GM10266 (cell line): ENCODE measurements at regions not wholly inside any gene's neighbourhood (a gene's known extent, or its start where the extent isn't known, plus 50 kb on each side); places are given as distances from the start of the nearest gene placed in this dataset.

ENCODE experiments used
- DNase-seq: peaks from one replicate; pipeline ENCODE4 v3.0.0; 2012; ENCODE audit errors: extremely low spot score
- TF ChIP-seq, protein P1 (sequence below): IDR thresholded peaks from 2 replicates; pipeline ENCODE4 v1.5.1; 2012; ENCODE audit warnings: mild to moderate bottlenecking, low read depth; ENCODE audit not compliant: control insufficient read depth, insufficient read depth; ENCODE audit errors: missing control alignments

DNA sequence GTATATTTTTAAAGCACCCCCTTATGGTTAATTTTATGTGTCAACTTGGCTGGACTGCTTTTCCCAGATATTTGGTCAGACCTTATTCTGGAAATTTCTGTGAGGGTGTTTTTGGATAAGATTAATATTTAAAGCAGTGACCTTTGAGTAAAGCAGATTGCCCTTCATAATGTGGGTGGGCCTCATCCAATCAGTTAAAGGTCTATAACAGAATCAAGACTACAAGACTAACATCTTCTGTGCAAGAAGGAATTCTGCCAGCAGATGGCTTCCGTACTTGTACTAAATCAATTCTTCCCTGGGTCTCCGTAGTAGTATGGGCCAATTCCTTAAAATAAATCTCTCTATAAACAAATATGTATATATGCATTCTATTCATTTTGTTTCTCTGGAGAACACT, 257.6 kb downstream of the ETNK1 start:
- TF ChIP-seq, protein P1, sequence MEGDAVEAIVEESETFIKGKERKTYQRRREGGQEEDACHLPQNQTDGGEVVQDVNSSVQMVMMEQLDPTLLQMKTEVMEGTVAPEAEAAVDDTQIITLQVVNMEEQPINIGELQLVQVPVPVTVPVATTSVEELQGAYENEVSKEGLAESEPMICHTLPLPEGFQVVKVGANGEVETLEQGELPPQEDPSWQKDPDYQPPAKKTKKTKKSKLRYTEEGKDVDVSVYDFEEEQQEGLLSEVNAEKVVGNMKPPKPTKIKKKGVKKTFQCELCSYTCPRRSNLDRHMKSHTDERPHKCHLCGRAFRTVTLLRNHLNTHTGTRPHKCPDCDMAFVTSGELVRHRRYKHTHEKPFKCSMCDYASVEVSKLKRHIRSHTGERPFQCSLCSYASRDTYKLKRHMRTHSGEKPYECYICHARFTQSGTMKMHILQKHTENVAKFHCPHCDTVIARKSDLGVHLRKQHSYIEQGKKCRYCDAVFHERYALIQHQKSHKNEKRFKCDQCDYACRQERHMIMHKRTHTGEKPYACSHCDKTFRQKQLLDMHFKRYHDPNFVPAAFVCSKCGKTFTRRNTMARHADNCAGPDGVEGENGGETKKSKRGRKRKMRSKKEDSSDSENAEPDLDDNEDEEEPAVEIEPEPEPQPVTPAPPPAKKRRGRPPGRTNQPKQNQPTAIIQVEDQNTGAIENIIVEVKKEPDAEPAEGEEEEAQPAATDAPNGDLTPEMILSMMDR = no peak
- DNase-seq = no peak

DNA sequence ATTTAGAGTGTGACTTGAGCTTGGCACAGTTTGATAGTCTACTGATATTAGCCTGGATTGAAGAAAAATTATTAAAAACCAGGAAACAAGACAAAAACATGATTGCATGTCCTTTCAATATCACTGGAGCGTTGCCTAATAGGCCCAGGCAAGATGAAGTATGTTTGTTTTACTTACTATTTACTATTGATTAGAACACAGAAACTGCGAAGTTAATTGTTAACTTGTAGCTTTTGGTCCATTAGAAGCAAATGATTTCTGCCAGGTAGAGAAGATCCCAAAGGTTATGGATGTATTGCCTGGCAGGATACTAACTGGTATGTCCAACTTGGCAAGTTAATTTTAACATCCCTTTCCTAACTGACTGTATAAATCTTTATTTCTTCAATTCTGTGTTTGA, 268.9 kb downstream of the ETNK1 start:
- TF ChIP-seq, protein P1 = no peak
- DNase-seq = no peak

DNA sequence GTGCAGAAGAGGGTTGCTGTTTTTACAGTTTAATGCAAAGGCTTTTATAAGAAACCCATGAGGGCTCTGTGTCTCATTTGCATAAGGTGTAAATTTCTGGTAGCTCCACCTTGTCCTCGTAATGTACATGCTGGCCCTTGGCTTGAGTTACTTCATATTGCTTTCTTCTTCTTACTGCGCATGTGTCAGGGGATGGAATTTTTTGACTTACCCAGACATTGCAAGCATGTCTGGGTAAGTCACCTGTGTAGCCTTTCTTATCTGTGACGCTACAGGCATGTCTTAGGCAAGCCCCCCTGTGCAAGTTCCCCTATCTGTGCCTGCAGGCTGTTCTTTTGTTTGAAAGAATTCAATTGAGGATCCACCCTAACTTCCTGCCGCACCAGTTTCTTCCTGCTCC, 274.2 kb downstream of the ETNK1 start:
- TF ChIP-seq, protein P1 = no peak
- no peak for DNase-seq

- DNase-seq = no peak
- TF ChIP-seq, protein P1 = no peak
These were observed 275.4 kb downstream of the ETNK1 start for GRCh38 chr12:22900401-22900800.

GRCh38 chr12:22904485-22904884, 279.5 kb downstream of the ETNK1 start:
- DNase-seq = no peak
- TF ChIP-seq, protein P1 = no peak

GRCh38 chr12:22916241-22916640, 291.3 kb downstream of the ETNK1 start:
- DNase-seq = no peak
- TF ChIP-seq, protein P1 = no peak

DNA sequence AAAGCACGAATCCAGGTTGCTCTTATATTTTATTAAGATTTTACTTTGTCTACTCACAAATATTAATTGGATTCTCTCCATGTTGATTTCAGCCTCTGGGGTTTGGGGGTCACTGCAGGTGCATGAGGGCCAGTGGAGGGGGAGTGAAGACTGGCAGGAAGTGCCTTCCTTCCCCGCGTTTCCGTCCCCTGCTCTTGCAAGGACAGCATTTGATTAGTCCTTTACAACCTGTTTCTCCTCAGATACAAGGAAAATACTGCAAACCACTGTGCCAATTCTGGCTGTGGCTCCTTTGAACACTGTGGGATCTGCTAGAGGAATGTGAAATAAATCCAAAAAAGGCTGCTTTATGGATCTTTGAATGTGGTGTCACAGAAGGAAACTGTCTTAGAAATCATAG, 291.8 kb downstream of the ETNK1 start:
- TF ChIP-seq, protein P1 = no peak

More for the DNA sequence above, 291.8 kb downstream of the ETNK1 start:
- no peak for DNase-seq
